ENCODE measurements at regions not wholly inside any gene's neighbourhood (a gene's known extent, or its start where the extent isn't known, plus 50 kb on each side); places are given as distances from the start of the nearest gene placed in this dataset.

GRCh38 chr1:82223091-82223490 is 422.4 kb downstream of the ADGRL2 start:
- no peak for DNase-seq (ENCODE audit: low read depth in 2 of 2)

GRCh38 chr1:82221721-82222120 is 421.0 kb downstream of the ADGRL2 start:
- no peak for DNase-seq (ENCODE audit: low read depth in 2 of 2)

- no peak for DNase-seq (ENCODE audit: low read depth in 2 of 2)
Observed at GRCh38 chr1:82220754-82221153, 420.0 kb downstream of the ADGRL2 start.

- DNase-seq (ENCODE audit: low read depth in 2 of 2) = no peak
Observed at GRCh38 chr1:82219841-82220240, 419.1 kb downstream of the ADGRL2 start.

GRCh38 chr1:82218846-82219245 is 418.1 kb downstream of the ADGRL2 start:
- no peak for DNase-seq (ENCODE audit: low read depth in 2 of 2)

GRCh38 chr1:82215853-82216175 is 415.1 kb downstream of the ADGRL2 start:
- DNase-seq (ENCODE audit: low read depth in 2 of 2) = no peak

GRCh38 chr1:82215056-82215852 is 414.5 kb downstream of the ADGRL2 start:
- DNase-seq (ENCODE audit: low read depth in 2 of 2) = no peak

GRCh38 chr1:82214606-82215005 is 413.9 kb downstream of the ADGRL2 start:
- no peak for DNase-seq (ENCODE audit: low read depth in 2 of 2)

GRCh38 chr1:82197606-82198005 is 396.9 kb downstream of the ADGRL2 start:
- DNase-seq (ENCODE audit: low read depth in 2 of 2) = no peak

GRCh38 chr1:82195245-82195644 is 394.5 kb downstream of the ADGRL2 start:
- DNase-seq (ENCODE audit: low read depth in 2 of 2) = no peak

- DNase-seq (ENCODE audit: low read depth in 2 of 2) = no peak
Observed at GRCh38 chr1:82185084-82185483, 384.4 kb downstream of the ADGRL2 start.

GRCh38 chr1:82181846-82182245 is 381.1 kb downstream of the ADGRL2 start:
- no peak for DNase-seq (ENCODE audit: low read depth in 2 of 2)

GRCh38 chr1:82179131-82179530 is 378.4 kb downstream of the ADGRL2 start:
- DNase-seq (ENCODE audit: low read depth in 2 of 2) = no peak

GRCh38 chr1:82177192-82177591 is 376.5 kb downstream of the ADGRL2 start:
- no peak for DNase-seq (ENCODE audit: low read depth in 2 of 2)

GRCh38 chr1:82171955-82172354 is 371.2 kb downstream of the ADGRL2 start:
- no peak for DNase-seq (ENCODE audit: low read depth in 2 of 2)

GRCh38 chr1:82168482-82168881 is 367.7 kb downstream of the ADGRL2 start:
- no peak for DNase-seq (ENCODE audit: low read depth in 2 of 2)

GRCh38 chr1:82165304-82165703 is 364.6 kb downstream of the ADGRL2 start:
- DNase-seq (ENCODE audit: low read depth in 2 of 2) = no peak

- no peak for DNase-seq (ENCODE audit: low read depth in 2 of 2)
Observed at GRCh38 chr1:82162486-82163420, 362.0 kb downstream of the ADGRL2 start.

GRCh38 chr1:82161700-82162141 is 361.0 kb downstream of the ADGRL2 start:
- DNase-seq (ENCODE audit: low read depth in 2 of 2) = peak in 1 of 2 experiments; percentile 41

- DNase-seq (ENCODE audit: low read depth in 2 of 2) = no peak
Observed at GRCh38 chr1:82160903-82161302, 360.2 kb downstream of the ADGRL2 start.

GRCh38 chr1:82160036-82160435 is 359.3 kb downstream of the ADGRL2 start:
- DNase-seq (ENCODE audit: low read depth in 2 of 2) = no peak

GRCh38 chr1:82158981-82159380 is 358.2 kb downstream of the ADGRL2 start:
- no peak for DNase-seq (ENCODE audit: low read depth in 2 of 2)
